ENCODE measurements at regions not wholly inside any gene's neighbourhood (a gene's known extent, or its start where the extent isn't known, plus 50 kb on each side); places are given as distances from the start of the nearest gene placed in this dataset.

DNA sequence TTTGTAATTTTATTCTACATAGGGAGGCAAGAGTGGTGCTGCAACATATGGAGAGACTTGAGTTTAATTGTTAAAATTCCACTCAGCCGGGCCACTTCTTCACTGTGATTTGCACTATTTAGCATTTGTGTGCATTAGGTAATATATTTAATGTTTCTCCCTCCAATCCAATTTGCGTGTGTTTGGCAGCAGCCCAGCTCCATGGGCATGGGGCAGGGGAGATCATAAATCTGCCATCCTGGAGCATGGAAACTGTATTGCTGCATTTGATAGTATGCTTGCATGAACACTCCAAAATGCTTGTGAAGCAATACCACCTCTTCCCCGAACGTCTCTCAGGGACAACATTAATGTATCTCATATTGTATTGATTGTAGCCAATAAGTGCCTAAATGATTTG lies 339.1 kb upstream of the RBFOX1 start:
- DNase-seq = no peak

- DNase-seq = no peak
These were observed 343.8 kb upstream of the RBFOX1 start for GRCh38 chr16:6988846-6989245.

DNA sequence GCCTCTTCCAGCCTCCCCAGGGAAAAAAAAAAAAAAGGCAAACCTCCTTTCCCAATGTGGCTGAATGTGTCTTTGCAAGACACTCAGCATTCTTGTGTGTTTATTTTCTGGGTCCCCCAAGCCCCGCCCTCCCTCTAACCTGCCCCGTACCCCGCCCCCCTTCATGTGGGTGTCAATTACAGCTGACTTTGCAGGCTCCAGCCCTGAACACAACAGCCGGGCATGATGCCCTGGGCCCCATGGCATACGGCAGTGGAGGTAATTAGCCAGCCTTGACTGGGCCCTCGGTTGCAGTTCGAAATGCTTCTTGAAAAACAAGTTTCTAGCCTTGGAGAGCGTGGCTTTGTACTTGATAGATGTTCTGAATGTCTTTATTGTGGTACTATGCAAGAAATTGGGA lies 354.7 kb upstream of the RBFOX1 start:
- DNase-seq = no peak

GRCh38 chr16:6977291-6977690 lies 355.4 kb upstream of the RBFOX1 start:
- DNase-seq = no peak

DNA sequence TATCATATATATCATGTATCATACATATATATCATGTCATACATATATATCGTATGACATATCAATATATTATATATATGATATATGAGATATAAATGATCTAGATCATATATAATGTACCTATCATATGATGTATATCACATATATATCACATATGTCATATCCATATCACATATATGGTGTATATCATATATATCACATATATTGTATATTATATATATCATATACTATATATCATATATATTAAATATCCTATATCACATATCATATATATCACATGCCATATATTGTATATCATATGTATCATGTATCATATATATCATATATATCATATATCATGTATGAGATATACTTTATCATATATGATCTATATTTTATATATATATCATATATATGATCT lies 355.9 kb upstream of the RBFOX1 start:
- DNase-seq = no peak

DNA sequence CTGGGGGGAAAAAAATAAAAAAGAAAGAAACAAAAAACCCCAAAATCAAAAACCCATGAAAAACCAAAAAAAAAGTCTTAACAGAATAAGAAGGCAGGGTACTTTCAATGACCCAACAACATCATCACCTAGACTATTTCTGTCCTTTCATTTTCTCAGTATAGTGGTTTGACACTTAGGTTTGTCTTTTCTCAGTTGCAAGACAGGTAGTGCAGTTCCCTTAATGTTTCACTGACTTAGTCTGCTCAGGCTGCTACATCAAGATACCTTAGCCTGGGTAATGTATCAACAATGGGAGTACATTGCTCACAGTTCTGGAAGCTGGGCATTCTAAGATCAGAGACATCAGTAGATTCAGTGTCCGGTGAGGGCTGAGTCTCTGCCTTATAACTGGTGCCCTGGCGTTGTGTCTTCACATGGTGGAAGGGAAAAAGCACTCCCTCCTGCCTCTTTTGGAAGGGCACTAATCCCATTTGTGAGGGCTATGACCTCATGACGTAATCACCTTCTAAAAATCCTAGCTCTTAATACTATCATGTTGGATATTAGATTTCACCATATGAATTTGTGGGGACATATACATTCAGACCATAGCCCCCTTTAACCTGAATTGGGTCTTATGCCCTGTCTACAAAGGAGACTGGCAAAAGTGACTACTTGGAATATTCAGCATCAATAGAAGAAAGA lies 362.3 kb upstream of the RBFOX1 start:
- no peak for DNase-seq

GRCh38 chr16:6969594-6969993 lies 363.1 kb upstream of the RBFOX1 start:
- no peak for DNase-seq

GRCh38 chr16:6967796-6968320 lies 364.8 kb upstream of the RBFOX1 start:
- DNase-seq = no peak

DNA sequence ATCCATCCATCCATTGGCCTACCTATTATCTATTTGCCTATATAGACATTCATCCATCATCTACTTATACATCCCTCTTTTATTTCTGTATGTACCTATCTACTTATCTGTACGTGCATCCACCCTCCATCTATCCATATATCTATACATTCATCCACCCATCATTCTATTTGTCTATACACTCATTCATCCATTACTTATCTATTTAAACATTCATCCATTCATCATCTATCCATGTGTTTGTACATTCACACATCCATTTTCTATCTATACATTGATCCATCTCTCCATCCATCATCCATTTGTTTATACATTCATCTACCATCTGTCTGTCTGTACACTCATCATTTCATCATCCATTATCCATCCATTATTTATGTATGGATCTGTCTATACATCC lies 365.7 kb upstream of the RBFOX1 start:
- no peak for DNase-seq

- no peak for DNase-seq
These were observed 368.0 kb upstream of the RBFOX1 start for GRCh38 chr16:6964679-6965078.

DNA sequence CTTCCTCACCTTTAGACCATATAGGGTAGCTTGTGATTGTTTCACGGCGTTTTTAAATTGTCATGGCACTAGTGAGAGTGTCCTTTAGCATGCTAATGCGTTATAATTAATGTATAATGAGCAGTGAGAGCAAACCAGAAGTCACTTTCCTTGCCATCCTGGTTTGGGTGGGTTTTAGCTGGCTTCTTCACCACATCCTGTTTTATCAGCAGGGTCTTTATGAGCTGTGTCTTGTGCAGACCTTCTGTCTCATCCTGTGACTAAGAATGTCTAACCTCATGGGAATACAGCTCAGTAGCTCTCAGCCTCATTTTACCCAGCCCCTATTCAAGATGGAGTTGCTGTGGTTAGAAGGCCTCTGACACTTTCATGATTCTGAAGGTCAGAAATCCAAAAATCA lies 370.9 kb upstream of the RBFOX1 start:
- DNase-seq = no peak

- DNase-seq = no peak
These were observed 374.5 kb upstream of the RBFOX1 start for GRCh38 chr16:6958184-6958583.

DNA sequence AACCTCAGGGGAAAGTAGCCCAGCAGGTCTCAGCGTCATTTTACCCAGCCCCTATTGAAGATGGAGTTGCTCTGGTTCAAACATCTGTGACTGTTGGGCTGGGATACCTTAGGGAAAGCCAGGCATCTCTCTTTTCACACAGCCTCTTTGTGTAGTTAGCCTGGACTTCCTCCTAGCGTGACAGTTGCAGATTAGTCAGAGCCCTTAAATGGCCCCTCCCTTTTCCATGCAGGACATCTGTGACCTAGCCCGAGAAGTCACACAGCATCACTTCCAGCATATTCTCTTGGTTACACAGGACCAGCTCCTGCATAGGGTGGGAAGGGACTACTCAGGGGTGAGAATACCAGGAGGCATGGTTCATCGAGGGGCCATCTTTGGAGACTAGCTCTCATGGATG lies 375.0 kb upstream of the RBFOX1 start:
- no peak for DNase-seq

- no peak for DNase-seq
These were observed 376.1 kb upstream of the RBFOX1 start for GRCh38 chr16:6956511-6956910.

GRCh38 chr16:6955303-6955702 lies 377.3 kb upstream of the RBFOX1 start:
- no peak for DNase-seq

- DNase-seq = no peak
These were observed 383.4 kb upstream of the RBFOX1 start for GRCh38 chr16:6949240-6949639.

DNA sequence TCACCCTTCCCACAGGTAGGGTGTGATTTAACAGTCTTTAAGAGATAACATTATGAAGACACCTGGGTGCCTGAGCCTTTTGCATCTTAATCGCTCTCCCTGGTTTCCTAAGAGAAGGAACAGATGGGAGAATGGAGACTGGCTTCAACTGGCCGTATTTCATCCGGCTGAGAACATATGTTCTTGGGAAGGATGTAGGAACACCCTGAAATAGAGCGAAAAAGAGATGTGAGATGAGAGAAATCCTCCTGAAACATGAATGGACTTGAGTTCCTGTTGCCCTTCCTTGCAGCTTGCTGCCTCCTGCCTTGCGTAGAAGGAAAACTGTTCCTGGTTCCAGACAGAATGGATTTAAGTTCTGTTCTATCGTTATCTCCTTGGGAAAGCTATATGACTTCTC lies 385.4 kb upstream of the RBFOX1 start:
- DNase-seq = no peak

DNA sequence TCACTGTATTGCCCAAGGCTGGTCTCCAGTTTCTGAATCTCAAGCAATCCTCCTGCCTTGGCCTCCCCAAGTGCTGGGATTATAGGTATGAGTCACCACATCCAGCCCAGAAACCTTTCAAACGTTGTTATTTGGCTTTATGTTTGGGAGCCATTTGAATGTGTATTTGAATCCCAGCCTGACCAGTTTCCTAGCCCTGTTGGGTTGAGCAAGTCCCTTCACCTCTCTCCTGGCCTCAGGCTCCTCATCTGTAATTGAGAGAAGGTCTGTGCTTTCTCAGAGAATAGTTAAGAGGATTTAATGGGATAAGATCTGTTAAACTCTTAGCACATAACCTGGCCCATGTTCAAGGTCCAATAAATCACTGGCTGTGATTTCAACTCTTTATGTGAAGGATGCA lies 385.8 kb upstream of the RBFOX1 start:
- DNase-seq = no peak

DNA sequence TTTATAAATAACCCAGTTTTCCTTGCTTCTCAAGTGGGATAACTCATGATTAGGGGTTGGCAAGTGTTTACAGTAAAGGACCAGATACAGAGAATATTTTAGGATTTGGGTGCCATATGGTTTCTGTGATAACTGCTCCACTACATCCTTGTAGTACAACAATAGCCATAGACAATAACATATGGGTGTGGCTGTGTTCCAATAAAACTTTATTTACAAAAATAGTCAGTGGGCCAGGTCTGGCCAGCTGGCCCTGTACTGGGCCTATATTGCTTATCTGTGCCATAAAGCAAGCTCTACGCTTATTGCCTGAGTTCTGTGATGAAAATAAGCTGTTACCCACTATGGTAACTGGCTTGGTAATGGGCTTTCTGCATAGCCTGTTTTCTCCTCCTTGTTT lies 386.5 kb upstream of the RBFOX1 start:
- no peak for DNase-seq

DNA sequence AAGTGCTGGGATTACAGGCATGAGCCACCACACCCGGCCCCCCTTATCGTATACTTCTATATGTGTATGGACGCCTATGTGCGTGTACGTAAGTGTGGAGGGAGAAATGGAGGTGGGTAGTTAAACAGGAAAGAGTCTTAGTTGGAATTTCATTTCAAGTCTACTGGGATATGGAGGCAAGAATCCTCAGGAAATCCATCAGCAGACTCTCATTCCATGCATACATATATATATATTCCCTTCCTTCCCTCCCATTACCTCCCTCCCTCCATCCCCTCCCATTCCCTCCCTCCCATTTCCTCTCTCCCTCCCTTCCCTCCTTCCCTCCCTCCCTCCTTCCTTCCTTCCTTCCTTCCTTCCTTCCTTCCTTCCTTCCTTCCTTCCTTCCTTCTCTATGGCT lies 391.7 kb upstream of the RBFOX1 start:
- DNase-seq = no peak

DNA sequence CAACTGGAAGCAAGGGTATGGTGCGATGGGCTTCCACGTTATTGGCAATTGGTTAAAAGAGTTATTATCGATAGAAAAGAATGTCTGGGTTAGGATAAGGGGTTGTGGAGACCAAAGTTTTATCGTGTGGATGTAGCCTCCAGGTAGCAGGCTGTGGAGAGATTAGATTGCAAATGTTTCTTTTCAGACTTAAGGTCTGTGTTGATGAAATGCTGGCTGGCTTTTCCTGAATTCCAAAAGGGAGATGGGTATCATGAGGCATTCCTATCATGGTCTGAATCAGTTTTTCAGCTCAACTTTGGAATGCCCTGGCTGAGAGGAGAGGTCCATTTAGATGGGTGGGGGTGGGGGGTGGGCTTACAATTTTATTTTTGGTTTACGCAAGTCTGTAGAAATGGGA lies 395.0 kb upstream of the RBFOX1 start:
- no peak for DNase-seq

DNA sequence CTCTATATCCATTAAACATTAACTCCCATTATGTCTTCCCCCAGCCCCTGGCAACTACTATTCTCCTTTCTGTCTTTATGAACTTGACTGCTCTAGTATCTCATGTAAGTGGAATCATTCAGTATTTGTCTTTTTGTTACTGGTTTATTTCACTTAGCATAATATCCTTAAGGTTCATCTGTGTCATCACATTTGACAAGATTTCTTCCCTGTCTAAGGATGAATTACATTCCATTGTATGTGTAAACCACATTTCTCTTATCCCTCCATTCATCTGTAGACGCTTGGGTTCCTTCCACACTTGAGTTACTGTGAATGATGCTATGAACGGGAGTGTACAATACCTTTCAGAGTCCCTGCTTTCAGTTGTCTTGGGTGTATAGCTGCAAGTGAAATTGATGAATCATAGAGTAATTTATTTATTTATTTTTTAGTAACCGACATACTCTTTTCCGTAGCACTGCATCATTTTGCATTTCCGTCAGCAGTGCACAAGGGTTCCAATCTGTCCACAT lies 399.7 kb upstream of the RBFOX1 start:
- DNase-seq = no peak

- no peak for DNase-seq
These were observed 402.8 kb upstream of the RBFOX1 start for GRCh38 chr16:6929868-6930267.

DNA sequence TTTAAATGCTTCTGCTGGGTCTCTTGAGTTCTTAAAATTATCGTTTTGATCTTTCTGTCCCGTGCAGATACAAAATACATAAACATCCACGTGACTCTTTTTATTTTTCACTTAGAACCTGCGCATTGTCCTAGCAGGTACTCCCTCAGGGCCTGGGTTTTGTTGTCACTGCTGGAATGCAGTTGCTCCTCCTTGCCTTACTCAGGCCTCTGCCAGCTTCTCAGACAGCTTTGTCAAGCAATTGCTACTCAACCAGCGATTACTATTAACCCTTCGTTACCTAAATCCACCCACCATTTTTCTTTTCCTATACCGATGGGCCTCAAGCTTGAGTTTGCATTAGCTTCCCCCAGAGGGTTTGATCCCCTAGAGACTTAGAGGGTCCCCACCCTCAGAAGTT lies 405.9 kb upstream of the RBFOX1 start:
- no peak for DNase-seq

DNA sequence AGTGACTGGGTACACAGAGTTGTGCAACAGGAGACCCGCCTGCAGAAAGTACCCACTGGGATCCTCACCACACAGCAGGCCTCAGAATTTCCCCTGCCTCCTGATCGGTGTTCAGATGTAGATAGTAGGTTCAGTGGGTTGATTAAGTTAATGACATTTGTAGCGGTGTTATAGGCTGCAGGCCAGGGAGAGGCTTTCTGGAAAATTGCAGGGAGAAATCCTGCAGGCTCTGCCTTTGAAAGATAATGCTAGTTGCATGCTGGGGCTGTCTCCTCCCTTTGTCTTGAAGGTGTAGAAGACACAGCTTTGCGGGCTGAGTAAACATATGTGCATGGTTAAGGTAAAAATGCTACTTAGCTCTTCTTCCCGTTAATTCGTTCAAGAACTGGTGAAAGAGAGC lies 406.3 kb upstream of the RBFOX1 start:
- DNase-seq = no peak

All from activated gamma-delta T cell treated with Interleukin-2 at 50 U/mL for 16 hours (primary cell).